Activated CD4-positive, alpha-beta T cell treated with anti-CD3 and anti-CD28 coated beads, Interleukin-2, Interleukin-6, amounts not matched to agents 100 ng/mL and 50 ng/mL, durations not matched to agents 16 hours and 8 hours (primary cell): ENCODE measurements at regions not wholly inside any gene's neighbourhood (a gene's known extent, or its start where the extent isn't known, plus 50 kb on each side); places are given as distances from the start of the nearest gene placed in this dataset.
A peak's percentile ranks its signal among the peaks of the same experiment; 100 is the strongest.

Source experiments
- DNase-seq: peaks from one replicate; pipeline ENCODE4 v3.0.0-alpha.2; 2020

DNA sequence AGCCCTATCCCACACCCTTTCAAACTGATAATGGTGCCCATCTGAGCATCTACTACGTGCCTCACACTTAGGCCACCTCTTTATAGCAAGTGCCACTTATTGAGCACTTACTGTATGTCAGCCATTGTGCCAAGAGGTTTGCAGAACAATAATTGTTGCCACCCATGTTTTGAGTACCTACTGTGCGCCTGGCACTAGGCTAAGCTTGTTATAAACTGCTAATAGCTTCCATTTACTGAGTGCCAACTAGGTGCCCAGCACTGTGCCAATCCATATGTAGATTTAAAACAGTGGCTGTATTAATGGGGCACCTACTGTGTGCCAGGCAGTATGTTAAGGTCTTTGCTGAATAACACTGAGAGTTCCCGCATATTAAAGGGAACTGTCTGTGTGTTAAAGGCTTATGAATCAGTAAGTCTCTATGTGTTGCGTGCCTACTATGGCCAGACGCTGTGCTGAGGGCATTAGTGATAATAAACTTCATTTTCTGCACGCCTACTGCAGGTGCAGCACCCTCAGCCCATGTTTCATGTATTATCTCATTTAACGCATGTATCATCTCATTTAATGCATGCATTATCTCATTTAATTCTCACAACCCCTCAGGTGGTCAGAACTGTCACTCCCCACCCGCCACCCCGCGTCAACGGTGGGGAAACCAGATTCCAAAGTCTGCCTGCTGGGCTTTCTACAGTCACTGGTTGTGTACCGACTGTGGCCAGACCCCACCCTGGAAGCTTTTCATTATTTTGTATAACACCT lies 105.0 kb downstream of the PTPRS start:
- no peak for DNase-seq

DNA sequence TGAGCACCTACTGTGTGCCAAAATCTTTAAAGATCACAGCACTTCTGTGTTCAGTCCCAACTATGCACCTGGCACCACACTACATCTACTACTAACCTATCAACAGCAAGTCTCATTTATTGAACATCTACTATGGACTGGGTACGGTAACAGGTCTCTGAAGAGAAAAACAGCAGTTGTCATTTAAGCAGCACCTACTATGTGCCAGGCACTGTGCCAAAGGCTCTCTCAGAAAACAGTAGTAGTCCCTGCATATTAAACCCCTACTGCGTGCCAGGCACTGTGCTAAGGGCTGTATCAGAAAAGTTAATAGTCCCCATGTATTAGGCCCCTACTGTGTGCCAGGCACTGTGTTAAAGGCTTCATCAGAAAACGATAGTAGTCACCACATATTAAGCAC lies 106.2 kb downstream of the PTPRS start:
- DNase-seq = no peak

- no peak for DNase-seq
These were observed 107.7 kb downstream of the PTPRS start for GRCh38 chr19:5232798-5233505.

DNA sequence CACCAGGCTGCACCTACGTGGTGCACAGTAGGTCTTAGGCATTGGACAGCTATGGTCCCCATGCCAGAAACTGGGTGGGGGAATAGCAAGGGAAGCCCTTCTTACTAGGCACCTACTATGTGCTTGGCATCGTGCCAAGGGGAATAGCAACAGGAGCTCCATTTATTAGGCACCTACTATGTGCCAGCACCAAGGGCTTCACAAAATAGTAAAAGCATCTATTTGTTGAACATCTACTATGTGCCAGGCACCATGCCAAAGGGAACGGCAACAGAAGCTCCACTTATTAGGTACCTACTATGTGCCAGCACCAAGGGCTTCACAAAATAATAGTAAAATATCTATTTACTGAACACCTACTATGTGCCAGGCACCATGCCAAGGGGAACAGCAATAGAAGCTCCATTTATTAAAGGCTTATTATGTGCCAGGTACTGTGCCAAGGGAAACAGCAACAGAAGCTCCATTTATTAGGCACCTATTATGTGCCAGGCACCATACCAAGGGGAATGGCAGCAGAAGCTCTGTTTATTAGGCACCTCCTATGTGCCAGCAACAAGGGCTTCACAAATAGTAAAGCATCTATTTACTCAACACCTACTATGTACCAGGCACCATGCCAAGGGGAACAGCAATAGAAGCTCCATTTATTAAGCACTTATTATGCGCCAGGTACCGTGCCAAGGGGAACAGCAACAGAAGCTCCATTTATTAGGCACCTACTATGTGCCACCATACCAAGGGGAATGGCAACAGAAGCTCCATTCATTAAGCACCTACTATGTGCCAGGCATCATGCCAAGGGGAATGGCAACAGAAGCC lies 108.5 kb downstream of the PTPRS start:
- no peak for DNase-seq

DNA sequence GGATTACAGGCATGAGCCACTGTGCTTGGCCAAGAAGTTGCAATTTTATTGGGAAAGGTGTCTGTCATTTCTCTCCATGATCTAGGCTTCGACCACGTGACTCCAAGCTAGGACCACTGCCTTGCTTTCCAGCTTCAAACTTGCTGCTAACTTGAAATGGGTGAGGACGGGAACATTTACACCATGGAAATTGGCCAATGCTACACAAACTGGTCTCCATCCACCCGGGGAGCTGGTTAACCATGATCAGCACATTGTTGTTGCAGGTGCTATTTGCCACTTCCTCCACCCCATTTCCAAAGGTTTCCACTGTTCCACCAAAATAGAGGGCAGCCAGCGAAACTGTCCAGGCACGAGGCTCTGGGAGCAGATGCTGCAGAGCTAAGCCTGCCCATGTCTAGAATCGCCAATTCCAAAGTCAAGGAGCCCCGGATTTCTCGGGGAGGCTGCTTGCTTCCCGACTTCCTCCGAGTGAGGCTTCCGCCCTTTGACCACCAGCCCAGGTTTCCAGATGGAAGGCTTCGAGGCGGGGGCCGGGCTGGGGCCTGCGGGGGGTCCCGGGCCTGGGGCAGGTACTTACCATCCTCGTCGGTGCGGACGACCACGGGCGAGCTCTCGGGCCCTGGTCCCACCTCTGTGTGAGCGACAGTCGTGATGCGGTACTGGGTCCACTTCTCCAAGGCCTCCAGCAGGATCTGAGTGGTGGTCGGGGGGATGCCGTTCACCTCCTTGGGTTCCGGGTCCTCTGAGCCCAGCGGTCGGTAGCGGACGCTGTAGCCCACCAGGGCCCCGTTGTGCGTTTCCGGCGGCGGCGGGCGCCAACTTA lies 109.7 kb downstream of the PTPRS start:
- no peak for DNase-seq

DNA sequence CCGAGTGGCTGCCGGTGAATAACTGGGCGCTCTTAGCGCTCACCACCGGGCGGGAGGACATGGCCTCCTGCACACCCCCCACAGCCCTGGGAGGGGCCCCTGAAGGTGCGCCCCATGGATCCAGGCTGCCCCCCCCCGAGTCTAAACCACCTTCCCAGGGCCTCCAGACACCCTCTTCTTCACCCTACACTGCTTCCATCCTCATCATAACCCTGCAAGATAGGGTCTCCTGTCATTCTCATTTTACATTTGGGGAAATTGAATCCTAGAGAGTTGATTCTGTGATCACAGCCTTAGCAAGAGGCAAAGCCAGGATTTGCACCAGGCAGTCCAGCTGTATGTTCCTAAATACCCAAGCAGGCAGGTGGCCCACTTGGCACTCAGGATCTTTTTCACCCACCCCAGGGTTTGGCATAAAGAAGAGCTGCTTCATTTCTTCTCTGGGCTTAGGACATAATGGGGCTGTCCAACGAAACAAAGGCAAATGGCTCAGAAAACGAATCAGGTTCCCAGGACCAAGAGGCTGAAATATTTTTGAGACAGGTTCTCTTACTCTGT lies 110.8 kb downstream of the PTPRS start:
- no peak for DNase-seq

DNA sequence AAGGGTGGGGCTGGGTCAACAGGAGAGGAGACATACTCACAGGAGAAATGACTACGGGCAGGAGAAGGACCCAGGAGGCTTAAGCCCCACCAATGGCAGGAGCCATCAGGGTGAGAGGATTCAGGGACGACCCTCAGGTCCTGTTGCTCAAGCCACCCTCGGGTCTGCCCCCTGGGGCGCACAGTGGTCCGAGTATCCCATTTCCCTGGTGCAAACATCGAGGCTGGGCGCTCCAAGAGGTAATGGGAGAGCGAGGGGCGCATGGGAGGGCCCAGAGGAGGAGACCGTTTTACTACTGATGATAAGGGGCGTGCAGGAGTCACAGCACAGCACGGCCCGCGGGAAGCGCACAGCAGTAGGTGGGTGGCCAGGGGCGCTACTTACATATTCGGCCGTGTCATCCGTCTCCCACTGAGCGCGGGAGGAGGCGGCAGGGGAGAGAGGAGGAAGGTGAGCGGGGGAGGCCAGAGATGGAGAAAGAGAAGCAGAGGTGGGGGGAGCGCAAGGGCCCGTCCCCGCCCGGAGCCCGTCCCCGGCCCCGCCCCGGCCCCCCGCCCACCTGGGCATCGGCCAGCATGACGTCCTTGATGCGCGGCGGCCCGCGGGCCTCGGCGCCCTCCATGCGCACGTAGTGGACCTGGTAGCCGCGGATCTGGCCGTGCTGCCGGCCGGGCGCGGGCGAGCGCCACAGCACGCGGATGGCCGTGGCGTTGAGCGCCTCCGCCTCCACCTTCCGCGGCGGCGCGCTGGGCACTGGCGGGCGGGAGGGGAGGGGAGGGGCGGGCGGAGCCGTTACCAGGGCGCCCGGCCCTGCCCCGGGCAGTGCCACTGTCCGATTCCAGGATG lies 111.5 kb downstream of the PTPRS start:
- no peak for DNase-seq

- DNase-seq = no peak
These were observed 112.1 kb downstream of the PTPRS start for GRCh38 chr19:5228490-5228889.

DNA sequence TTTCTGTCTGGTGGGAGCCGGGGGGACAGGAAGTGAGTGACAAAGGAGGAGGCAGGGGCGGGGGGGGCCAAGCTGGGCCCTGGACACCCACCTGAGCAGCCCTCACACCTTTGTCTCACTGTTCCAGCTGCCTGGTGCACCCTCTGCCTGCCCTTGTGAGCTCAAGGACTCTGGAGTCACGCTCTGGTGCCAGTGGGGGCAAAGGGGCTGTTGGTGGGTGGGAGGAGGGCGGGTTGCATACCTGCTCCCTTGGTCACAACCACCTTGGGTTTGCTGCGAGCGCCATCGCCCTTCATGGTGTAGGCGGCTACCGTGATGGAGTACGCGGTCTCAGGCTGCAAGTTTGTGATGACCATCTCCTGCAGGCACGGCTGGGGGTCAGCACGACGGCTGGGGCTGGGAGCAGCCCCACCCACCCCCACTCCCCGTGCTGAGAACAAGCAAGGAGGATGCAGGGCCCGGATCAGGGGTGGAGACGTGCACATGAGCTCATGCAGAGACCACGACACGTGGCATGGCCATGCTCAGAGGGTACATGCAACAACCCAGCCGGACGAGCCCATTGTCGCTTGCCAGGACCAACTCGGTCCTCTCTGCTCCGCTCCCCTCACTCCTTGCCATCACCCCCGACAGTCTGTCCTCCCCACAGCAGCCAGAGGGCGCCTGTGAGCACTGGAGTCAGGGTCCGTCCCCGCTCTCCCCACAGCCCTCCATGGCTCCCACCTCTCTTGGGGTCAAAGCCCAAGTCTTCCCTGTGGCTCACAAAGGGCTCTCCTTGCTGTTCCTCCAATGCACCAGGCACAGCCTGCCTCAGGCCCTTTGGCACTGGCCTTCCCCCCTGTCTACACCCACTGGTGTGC lies 114.9 kb downstream of the PTPRS start:
- DNase-seq = peak; percentile 23

DNA sequence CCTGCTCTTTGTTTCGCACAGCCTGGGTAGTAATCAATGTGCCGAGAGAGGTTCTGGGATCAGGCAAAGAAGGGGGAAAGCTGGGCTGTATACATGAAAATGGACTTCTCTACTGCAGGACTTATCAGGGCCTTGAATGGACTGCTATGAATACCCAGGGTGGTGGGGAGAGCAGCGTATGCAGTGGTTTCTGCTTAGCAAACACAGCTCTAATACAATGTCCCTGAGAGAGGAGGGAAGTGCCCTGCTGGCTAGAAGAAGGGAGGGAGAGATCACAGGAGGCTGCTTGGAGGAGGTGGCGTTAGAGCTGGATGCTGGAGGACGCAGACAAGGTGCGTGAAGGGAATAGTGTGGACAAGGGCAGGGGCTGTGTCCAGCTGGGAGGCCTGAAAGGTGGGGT lies 116.1 kb downstream of the PTPRS start:
- DNase-seq = no peak

DNA sequence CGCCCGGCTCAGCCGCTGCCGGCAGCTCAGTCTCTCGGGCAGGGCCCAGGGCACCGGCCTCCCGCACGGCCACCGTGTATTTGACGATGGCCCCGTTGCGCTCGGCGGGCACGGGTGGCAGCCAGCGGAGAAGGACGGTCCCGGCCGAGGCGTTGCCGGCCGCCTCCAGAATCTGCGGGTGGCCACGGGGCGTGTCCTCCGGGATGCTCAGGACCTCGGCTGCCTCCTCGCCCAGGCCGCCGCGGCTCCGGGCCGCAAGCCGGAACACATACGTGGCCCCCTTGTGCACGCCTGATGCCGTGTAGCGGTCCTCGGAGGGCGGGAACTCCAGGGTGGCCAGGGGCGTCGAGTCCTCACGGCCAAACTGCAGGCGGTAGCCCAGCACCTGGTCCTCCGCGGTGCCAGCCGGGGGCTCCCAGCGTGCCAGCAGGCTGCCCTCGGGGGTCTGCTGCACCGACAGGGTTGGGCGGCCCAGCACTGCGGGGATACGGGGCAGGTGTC lies 117.7 kb downstream of the PTPRS start:
- DNase-seq = no peak

DNA sequence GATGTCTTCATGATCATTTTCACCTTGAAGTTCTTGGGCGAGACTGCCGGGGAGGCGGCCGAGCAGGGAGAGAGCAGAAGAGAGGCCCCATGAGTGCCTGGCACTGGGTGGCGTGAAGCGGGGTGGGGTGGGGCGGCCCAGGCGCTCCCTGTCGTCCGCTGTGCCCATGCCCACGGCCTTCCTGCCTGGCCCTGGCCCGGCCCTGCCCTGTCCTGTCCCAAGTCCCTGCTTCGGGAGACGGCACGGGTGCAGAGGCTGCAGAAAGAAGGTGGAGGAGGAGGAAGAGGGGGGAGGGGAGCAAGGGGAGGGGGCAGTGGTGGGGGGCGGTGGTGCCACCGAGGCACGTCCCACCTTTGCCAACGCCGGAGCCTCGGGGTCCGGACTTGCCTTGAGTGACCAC lies 118.4 kb downstream of the PTPRS start:
- DNase-seq = no peak

- DNase-seq = no peak
These were observed 119.7 kb downstream of the PTPRS start for GRCh38 chr19:5220866-5221265.

DNA sequence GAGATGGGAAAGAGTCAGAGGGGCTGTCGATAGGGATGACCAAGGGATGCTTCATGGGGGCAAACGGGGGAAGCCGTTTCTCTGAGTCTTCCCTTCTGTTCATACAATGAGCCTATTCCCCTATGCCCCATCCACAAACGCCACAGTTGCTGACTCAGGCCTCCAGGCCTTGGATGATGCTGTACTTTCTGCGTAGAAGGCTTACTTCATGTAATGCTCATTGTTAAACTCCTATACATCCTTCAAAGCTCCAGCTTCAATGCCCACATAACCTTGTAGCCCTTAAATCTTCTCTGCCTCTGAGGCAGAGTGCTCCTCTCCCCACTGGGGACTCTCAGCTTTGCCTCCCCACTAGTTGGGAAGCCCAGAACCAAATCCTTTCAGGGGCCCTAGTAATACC lies 120.3 kb downstream of the PTPRS start:
- DNase-seq = no peak

DNA sequence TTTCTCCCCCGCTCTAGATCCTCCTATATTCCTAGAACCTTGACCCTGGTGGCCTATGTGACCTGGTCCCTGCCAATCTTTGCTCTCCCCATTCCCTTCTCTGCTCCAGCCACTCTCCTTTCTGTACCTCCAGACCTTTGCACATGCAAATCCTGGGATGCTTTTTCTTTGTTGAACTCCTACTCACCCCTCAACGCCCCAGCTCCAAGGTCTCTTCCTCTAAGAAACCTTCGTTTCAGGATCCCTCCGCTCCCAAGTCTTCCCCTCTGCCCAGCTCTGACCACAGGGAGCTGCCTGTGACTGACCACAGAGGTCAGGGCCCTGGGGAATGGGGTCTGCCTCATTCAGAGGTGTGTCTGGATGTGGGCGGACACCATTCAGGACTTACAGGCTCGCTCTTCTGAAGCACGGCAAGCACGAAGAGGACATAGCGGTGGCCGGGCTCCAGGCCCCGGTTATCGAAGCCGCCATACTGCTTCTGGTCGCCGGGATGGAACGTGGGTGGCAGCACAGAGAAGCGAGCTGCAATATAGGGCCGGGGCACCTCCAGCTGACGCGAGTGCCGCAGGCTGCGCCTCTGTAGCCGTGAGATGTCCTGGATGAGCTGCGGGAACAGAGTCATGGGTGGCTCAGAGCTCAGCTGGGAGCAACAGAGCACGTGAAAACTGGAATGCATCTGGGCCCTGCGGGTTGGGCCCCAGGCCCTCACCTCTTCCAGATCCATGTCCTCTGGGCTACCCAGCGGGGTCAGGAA lies 120.9 kb downstream of the PTPRS start:
- no peak for DNase-seq

- DNase-seq = no peak
These were observed 121.6 kb downstream of the PTPRS start for GRCh38 chr19:5218963-5219530.

DNA sequence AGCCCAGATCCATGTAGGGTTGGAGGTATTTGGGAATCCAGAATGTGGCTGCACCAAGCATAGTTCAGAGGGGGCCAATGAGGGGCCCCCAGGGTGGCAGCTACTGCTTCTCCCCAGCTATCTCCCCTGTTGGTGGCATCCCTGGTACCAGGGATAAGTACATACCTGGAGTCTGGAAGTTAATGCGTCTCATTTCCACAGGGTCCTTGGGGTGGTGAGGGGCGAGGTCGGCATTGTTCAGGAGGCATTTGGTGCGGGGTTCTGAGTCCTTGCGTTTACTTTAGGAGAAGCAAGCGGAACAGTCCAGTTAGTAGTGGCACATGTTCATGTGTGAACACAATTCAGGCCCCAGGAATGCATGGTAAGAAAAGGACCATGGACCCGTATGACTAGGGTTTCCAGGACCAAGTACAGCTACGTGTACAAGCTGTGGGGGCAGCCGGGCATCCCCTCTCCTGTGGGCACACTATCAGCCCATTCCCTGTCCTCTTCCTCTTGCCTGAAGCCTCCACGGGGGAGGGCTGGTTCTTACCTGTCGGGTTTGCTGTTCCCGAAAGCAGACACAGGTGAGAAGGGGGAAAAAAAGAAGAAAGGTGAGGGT lies 122.3 kb downstream of the PTPRS start:
- no peak for DNase-seq

GRCh38 chr19:5217171-5217570 lies 123.4 kb downstream of the PTPRS start:
- DNase-seq = no peak
